Lung (tissue), 11 donors: ENCODE measurements at regions not wholly inside any gene's neighbourhood (a gene's known extent, or its start where the extent isn't known, plus 50 kb on each side); places are given as distances from the start of the nearest gene placed in this dataset.

Experiments
- ATAC-seq: fragments of 200-7000 bp; cut with Tn5 transposase; one replicate; pipeline ENCODE4 v1.9.1; 2020; ENCODE audit warnings: moderate number of reproducible peaks; ENCODE audit not compliant: insufficient read depth, low FRiP score
- DNase-seq, 3 donors: peaks; one replicate each; pipeline ENCODE4 v3.0.0-alpha.2; 2013 to 2017
- H3K27ac ChIP-seq, 2 donors: one replicate each; pipeline ENCODE4 v1.5.1; 2013; ENCODE audit warnings: mild to moderate bottlenecking in 2 of 2, moderate library complexity in 2 of 2, control low read depth in 1 of 2, inconsistent platforms in 1 of 2, low read depth in 1 of 2, low read length in 1 of 2
- H3K27me3 ChIP-seq, 3 donors: one replicate each; pipeline ENCODE4 v1.5.1; 2013; ENCODE audit warnings: low read length in 2 of 3; ENCODE audit not compliant: control insufficient read depth in 3 of 3, insufficient read depth in 3 of 3
- H3K36me3 ChIP-seq, 4 donors: one replicate each; pipeline ENCODE4 v1.5.1; 2013; ENCODE audit warnings: low read length in 4 of 4, mild to moderate bottlenecking in 1 of 4, moderate library complexity in 1 of 4; ENCODE audit not compliant: control insufficient read depth in 4 of 4, insufficient read depth in 4 of 4
- H3K4me1 ChIP-seq, 5 donors: one replicate each; pipeline ENCODE4 v1.5.1; 2013; ENCODE audit warnings: low read length in 5 of 5, mild to moderate bottlenecking in 2 of 5, moderate library complexity in 1 of 5; ENCODE audit not compliant: control insufficient read depth in 5 of 5, insufficient read depth in 5 of 5
- H3K4me3 ChIP-seq: one replicate; pipeline ENCODE4 v1.5.1; 2013; ENCODE audit warnings: mild to moderate bottlenecking, control low read depth, moderate library complexity
- H3K9ac ChIP-seq, 2 donors: one replicate each; pipeline ENCODE4 v1.5.1; 2013; ENCODE audit warnings: low read length in 2 of 2, control low read depth in 1 of 2; ENCODE audit not compliant: insufficient read depth in 1 of 2
- H3K9me3 ChIP-seq, 4 donors: one replicate each; pipeline ENCODE4 v1.5.1; 2013; ENCODE audit warnings: low read length in 3 of 4, mild to moderate bottlenecking in 1 of 4, moderate library complexity in 1 of 4; ENCODE audit not compliant: control insufficient read depth in 4 of 4, insufficient read depth in 3 of 4
- CTCF ChIP-seq: IDR thresholded peaks from 2 replicates; pipeline ENCODE4 v1.5.1; 2012; ENCODE audit warnings: mild to moderate bottlenecking; ENCODE audit errors: control extremely low read depth, extremely low read depth
- WGBS, 2 donors: extraction: QIAGEN DNeasy Blood & Tissue Kit; methylation state at CpG; one replicate each; pipeline ENCODE4 v1.1.7; 2013; 5-methylcytosine and 5-hydroxymethylcytosine counted together
- donor health status: control.
- donor health status: control.
- donor health status: Bipolar disorder and iron deficiency.
- donor health status: healthy.
- donor health status: DM: yes; HTN: yes; CAD: no.

- DNase-seq: no peak
- ATAC-seq: no peak
- no peak overlapping the region for H3K27ac ChIP-seq
- no peaks in the 10 kb centered on the region for H3K36me3 ChIP-seq
- TF ChIP-seq CTCF: no peak
- H3K9ac ChIP-seq: no peak overlapping the region
- H3K27me3 ChIP-seq: no peaks in the 10 kb centered on the region
- WGBS, 2 donors: 49 to 56% methylated on average over 7 of the region's 7 CpGs
- H3K9me3 ChIP-seq: peaks cover 0 to 2% (median 0%) of the 10 kb centered on the region in 4 donors
- H3K4me1 ChIP-seq: peaks cover 0 to 15% (median 2%) of the 10 kb centered on the region in 5 donors
- no peak overlapping the region for H3K4me3 ChIP-seq
These were observed 128.0 kb upstream of the TACR1 start for GRCh38 chr2:75327334-75327733.

DNA sequence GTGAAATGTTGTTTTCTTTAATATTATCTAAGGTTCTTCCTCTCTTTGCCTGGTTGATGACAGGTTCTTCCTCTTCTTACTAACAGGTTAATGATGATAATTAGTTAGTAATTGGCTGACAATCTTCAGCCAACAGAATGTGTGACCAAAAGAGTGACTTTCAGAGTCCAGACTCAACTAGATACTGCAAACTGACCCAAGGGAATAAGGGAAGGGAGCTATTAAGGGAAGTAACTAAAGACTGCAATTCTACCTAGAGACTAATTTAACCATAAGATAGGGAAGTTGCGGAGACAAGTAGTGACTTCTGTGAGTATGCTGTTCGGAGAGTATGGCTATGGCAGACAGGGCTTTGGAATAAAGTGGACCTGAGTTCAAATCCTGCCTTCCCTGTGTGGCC is 127.3 kb upstream of the TACR1 start:
- H3K4me3 ChIP-seq: no peak overlapping the region
- TF ChIP-seq CTCF: no peak
- H3K27ac ChIP-seq: no peak overlapping the region
- H3K27me3 ChIP-seq: no peaks in the 10 kb centered on the region
- H3K9ac ChIP-seq: no peak overlapping the region
- DNase-seq (no peak), ATAC-seq (no peak)
- WGBS, 2 donors: 94 to 98% methylated on average over 2 of the region's 2 CpGs
- H3K9me3 ChIP-seq: peaks cover 0 to 2% (median 0%) of the 10 kb centered on the region in 4 donors
- no peaks in the 10 kb centered on the region for H3K36me3 ChIP-seq
- peaks cover 0 to 17% (median 2%) of the 10 kb centered on the region in 5 donors for H3K4me1 ChIP-seq

DNA sequence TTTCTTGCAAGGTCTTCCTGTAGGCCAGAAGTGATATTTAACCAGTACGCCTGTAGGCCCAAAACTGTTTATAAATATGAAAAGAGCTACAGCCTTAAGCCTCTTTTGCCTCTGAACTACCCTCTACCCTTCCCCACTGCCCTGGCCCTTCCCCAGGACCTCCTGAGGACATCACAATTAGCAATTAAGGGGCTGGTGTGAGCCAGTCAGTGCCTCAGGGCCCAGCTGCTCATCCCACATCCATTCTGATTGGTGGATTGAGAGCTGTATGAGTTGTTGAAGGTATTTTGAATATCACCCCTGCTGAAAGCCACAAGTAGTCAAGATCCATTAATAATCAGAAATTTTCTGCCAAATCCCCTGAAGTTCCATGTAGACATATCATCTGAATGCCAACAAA is 126.3 kb upstream of the TACR1 start:
- Histone ChIP-seq H3K4me3 (no peak overlapping the region), H3K9ac (no peak overlapping the region), H3K27ac (no peak overlapping the region), H3K27me3 (no peaks in the 10 kb centered on the region), H3K36me3 (no peaks in the 10 kb centered on the region), H3K9me3 (peaks cover 0 to 2% (median 0%) of the 10 kb centered on the region in 4 donors), H3K4me1 (peaks cover 0 to 27% (median 2%) of the 10 kb centered on the region in 5 donors)
- ATAC-seq (no peak), DNase-seq (no peak)
- no peak for TF ChIP-seq CTCF
- 88% methylated on average over 1 of the region's 1 CpG for WGBS, 2 donors

- Histone ChIP-seq H3K36me3 (no peaks in the 10 kb centered on the region), H3K27me3 (no peaks in the 10 kb centered on the region), H3K9ac (no peak overlapping the region), H3K9me3 (peaks cover 0 to 2% (median 0%) of the 10 kb centered on the region in 4 donors), H3K4me1 (peaks cover 0 to 27% (median 2%) of the 10 kb centered on the region in 5 donors), H3K27ac (no peak overlapping the region), H3K4me3 (no peak overlapping the region)
- DNase-seq (peak in 1 of 3 donors; percentile 28), ATAC-seq (no peak)
- TF ChIP-seq CTCF: no peak
These were observed 125.6 kb upstream of the TACR1 start for GRCh38 chr2:75324861-75325284.
